ENCODE measurements at regions not wholly inside any gene's neighbourhood (a gene's known extent, or its start where the extent isn't known, plus 50 kb on each side); places are given as distances from the start of the nearest gene placed in this dataset.
"Not testable (repeated sequence)": the region's sequence is repeated elsewhere in the genome, so short reads cannot be mapped to it uniquely, and the experiment has no call there.

DNA sequence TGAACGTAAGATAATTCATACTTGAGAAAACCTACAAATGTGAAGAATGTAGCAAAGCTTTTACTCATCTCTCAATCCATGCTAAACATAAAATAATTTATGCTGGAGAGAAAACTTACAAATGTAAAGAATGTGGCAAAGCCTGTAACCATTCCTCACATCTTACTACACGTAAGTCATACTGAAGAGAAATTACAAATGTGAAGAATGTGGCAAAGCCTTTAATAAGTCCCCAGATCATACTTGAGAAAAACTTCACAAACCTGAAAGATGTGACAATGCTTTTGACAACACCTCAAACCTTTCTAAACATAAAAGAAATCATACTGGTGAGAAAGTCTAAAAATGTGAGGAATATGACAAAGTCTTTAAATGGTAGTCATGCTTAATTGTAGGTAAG, 89.4 kb downstream of the ZNF675 start:
- Histone ChIP-seq H3K27me3 (ENCODE audit: insufficient read depth, insufficient read length) (no peaks in the 10 kb centered on the region), H3K36me3 (ENCODE audit: insufficient read depth, insufficient read length, low read length) (no peaks in the 10 kb centered on the region), H3K4me3 (ENCODE audit: insufficient read length, low read depth) (no peak overlapping the region), H3K4me1 (ENCODE audit: insufficient read depth, insufficient read length) (no peaks in the 10 kb centered on the region), H3K9me3 (ENCODE audit: insufficient read depth, low read length) (peaks cover 8% of the 10 kb centered on the region; the same call in 1 of the 2 replicates), H3K9ac (ENCODE audit: insufficient read length, low read depth) (no peak overlapping the region)
- no peak for TF ChIP-seq SUZ12 (IDR thresholded peaks at IDR 0.05; ENCODE audit: extremely low read depth, insufficient read depth, insufficient read length)
- no peak for TF ChIP-seq YY1 (IDR thresholded peaks at IDR 0.05; ENCODE audit: insufficient read depth, insufficient read length)
- TF ChIP-seq ZNF274 (IDR thresholded peaks at IDR 0.05; ENCODE audit: low read depth, low read length) = no peak
- DNase-seq (ENCODE audit: low read depth, low spot score) = no peak

DNA sequence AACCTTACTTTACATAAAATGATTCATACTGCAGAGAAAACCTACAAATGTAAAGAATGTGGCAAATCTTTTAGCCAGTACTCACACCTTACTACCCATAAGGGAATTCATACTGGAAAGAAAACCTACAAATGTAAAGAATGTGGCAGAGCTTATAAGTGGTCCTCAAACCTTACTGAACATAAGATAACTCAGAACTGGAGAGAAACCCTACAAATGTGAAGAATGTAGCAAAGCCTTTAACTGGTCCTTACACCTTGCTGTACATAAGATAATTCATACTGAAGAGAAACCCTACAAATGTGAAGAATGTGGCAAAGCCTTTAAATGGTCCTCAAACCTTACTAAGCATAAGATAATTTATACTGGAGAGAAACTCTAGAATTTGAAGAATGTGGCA, 90.1 kb downstream of the ZNF675 start:
- H3K9me3 ChIP-seq (ENCODE audit: insufficient read depth, low read length) = peaks cover 8% of the 10 kb centered on the region; the same call in 1 of the 2 replicates
- H3K4me1 ChIP-seq (ENCODE audit: insufficient read depth, insufficient read length) = no peaks in the 10 kb centered on the region
- no peak for DNase-seq (ENCODE audit: low read depth, low spot score)
- no peak overlapping the region for H3K9ac ChIP-seq (ENCODE audit: insufficient read length, low read depth)
- no peak overlapping the region for H3K4me3 ChIP-seq (ENCODE audit: insufficient read length, low read depth)
- H3K27me3 ChIP-seq (ENCODE audit: insufficient read depth, insufficient read length) = no peaks in the 10 kb centered on the region
- no peaks in the 10 kb centered on the region for H3K36me3 ChIP-seq (ENCODE audit: insufficient read depth, insufficient read length, low read length)
- TF ChIP-seq YY1 (IDR thresholded peaks at IDR 0.05; ENCODE audit: insufficient read depth, insufficient read length) = no peak
- no peak for TF ChIP-seq ZNF274 (IDR thresholded peaks at IDR 0.05; ENCODE audit: low read depth, low read length)
- no peak for TF ChIP-seq SUZ12 (IDR thresholded peaks at IDR 0.05; ENCODE audit: extremely low read depth, insufficient read depth, insufficient read length)

DNA sequence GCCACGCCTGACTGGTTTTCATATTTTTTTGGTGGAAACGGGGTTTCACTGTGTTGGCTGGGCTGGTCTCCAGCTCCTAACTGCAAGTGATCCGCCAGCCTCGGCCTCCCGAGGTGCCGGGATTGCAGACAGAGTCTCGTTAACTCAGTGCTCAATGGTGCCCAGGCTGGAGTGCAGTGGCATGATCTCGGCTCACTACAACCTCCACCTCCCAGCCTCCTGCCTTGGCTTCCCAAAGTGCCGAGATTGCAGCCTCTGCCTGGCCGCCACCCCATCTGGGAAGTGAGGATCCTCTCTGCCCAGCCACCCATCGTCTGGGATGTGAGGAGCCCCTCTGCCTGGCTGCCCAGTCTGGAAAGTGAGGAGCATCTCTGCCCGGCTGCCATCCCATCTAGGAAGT, 92.7 kb downstream of the ZNF675 start:
- not testable (repeated sequence) for H3K4me3 ChIP-seq (ENCODE audit: insufficient read length, low read depth); DNase-seq (ENCODE audit: low read depth, low spot score); H3K36me3 ChIP-seq (ENCODE audit: insufficient read depth, insufficient read length, low read length); H3K27me3 ChIP-seq (ENCODE audit: insufficient read depth, insufficient read length); H3K9ac ChIP-seq (ENCODE audit: insufficient read length, low read depth); H3K4me1 ChIP-seq (ENCODE audit: insufficient read depth, insufficient read length)
- peaks cover 16% of the 10 kb centered on the region for H3K9me3 ChIP-seq (ENCODE audit: insufficient read depth, low read length)

DNA sequence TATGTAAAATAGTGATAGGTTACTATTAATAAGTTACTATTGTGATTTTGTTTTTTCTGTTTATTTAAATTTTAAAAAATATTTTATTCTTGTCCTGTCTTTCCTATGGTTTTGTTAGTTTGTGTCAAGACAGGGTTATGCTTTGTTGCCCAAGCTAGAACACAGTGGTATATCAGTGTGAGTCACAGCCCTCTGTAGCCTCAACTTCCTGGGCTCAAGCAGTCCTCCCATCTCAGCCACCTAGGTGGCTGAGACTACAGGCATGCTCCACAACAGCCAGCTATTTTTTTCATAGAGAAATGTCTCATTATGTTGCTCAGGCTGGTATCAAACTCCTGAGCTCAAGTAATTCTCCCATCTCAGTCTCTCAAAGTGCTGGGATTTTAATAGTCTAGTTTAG, 99.5 kb downstream of the ZNF675 start:
- no peak for TF ChIP-seq YY1 (IDR thresholded peaks at IDR 0.05; ENCODE audit: insufficient read depth, insufficient read length)
- no peak for TF ChIP-seq SUZ12 (IDR thresholded peaks at IDR 0.05; ENCODE audit: extremely low read depth, insufficient read depth, insufficient read length)
- TF ChIP-seq ZNF274 (IDR thresholded peaks at IDR 0.05; ENCODE audit: low read depth, low read length) = no peak
- no peaks in the 10 kb centered on the region for H3K4me1 ChIP-seq (ENCODE audit: insufficient read depth, insufficient read length)
- H3K27me3 ChIP-seq (ENCODE audit: insufficient read depth, insufficient read length) = no peaks in the 10 kb centered on the region
- H3K36me3 ChIP-seq (ENCODE audit: insufficient read depth, insufficient read length, low read length) = no peaks in the 10 kb centered on the region
- H3K4me3 ChIP-seq (ENCODE audit: insufficient read length, low read depth) = no peak overlapping the region
- H3K9me3 ChIP-seq (ENCODE audit: insufficient read depth, low read length) = peaks cover 28% of the 10 kb centered on the region
- no peak for DNase-seq (ENCODE audit: low read depth, low spot score)
- H3K9ac ChIP-seq (ENCODE audit: insufficient read length, low read depth) = no peak overlapping the region

DNA sequence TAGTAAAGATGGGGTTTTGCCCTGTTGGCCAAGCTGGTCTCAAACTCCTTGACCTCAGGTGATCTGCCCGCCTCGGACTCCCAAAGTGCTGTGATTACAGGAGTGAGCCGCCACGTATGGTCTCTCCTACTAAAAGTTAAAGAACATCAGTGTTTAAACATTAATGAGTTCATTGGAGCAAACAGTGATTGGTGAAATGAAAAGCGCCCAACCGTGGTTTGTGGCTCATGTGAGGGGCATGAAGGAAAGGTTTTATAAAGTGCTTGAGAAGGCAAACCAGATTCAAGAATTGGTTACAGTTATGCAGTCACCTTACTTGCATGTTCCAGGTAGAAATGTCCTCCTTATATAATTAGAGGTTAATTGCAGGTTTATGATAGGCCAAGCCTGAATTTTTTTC, 109.5 kb downstream of the ZNF675 start:
- H3K4me1 ChIP-seq (ENCODE audit: insufficient read depth, insufficient read length) = no peaks in the 10 kb centered on the region
- no peak for DNase-seq (ENCODE audit: low read depth, low spot score)
- no peaks in the 10 kb centered on the region for H3K36me3 ChIP-seq (ENCODE audit: insufficient read depth, insufficient read length, low read length)
- H3K9ac ChIP-seq (ENCODE audit: insufficient read length, low read depth) = no peak overlapping the region
- H3K9me3 ChIP-seq (ENCODE audit: insufficient read depth, low read length) = peaks cover 24% of the 10 kb centered on the region
- no peak overlapping the region for H3K4me3 ChIP-seq (ENCODE audit: insufficient read length, low read depth)
- H3K27me3 ChIP-seq (ENCODE audit: insufficient read depth, insufficient read length) = no peaks in the 10 kb centered on the region
- TF ChIP-seq SUZ12 (IDR thresholded peaks at IDR 0.05; ENCODE audit: extremely low read depth, insufficient read depth, insufficient read length) (no peak), YY1 (IDR thresholded peaks at IDR 0.05; ENCODE audit: insufficient read depth, insufficient read length) (no peak), ZNF274 (IDR thresholded peaks at IDR 0.05; ENCODE audit: low read depth, low read length) (no peak)

DNA sequence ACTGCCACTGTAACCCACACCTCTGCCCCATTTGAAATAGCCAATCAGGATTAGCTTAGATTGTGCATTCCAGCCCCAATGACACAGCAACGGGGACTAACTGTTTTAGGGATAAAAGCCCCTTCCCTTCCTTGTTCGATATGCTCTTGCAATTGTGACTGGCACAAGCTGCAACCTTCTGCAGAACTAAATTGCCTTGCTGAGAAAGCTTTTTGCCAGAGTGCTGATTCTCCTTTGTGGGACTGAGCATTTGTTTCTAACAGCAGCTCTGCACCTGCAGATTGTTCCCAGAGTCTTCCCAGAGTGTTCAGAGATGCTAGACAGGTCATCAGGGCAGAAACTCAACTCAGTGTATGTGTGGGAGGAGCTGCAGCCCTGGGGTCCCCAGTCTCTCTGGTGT, 115.8 kb downstream of the ZNF675 start:
- Histone ChIP-seq H3K27me3 (ENCODE audit: insufficient read depth, insufficient read length) (no peaks in the 10 kb centered on the region), H3K9me3 (ENCODE audit: insufficient read depth, low read length) (peaks cover 73% of the 10 kb centered on the region)
- TF ChIP-seq SUZ12 (IDR thresholded peaks at IDR 0.05; ENCODE audit: extremely low read depth, insufficient read depth, insufficient read length) = no peak
- no peak for TF ChIP-seq ZNF274 (IDR thresholded peaks at IDR 0.05; ENCODE audit: low read depth, low read length)
- TF ChIP-seq YY1 (IDR thresholded peaks at IDR 0.05; ENCODE audit: insufficient read depth, insufficient read length) = no peak

DNA sequence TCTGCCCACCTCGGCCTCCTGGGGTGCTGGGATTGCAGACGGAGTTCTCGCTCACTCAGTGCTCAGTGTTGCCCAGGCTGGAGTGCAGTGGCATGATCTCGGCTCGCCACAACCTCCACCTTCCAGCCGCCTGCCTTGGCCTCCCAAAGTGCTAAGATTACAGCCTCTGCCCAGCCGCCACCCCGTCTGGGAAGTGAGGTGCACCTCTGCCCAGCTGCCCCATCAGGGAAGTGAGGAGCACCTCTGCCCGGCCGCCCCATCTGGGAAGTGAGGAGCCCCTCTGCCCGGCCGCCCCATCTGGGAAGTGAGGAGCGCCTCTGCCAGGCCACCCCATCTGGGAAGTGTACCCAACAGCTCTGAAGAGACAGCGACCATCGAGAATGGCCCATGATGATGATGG, 118.9 kb downstream of the ZNF675 start:
- not testable (repeated sequence) for H3K27me3 ChIP-seq (ENCODE audit: insufficient read depth, insufficient read length); H3K4me3 ChIP-seq (ENCODE audit: insufficient read length, low read depth)
- peaks cover 67% of the 10 kb centered on the region for H3K9me3 ChIP-seq (ENCODE audit: insufficient read depth, low read length)

More for the DNA sequence above, 115.8 kb downstream of the ZNF675 start:
- Histone ChIP-seq H3K36me3 (ENCODE audit: insufficient read depth, insufficient read length, low read length) (no peaks in the 10 kb centered on the region), H3K9ac (ENCODE audit: insufficient read length, low read depth) (no peak overlapping the region), H3K4me3 (ENCODE audit: insufficient read length, low read depth) (no peak overlapping the region), H3K4me1 (ENCODE audit: insufficient read depth, insufficient read length) (no peaks in the 10 kb centered on the region)
- DNase-seq (ENCODE audit: low read depth, low spot score) = no peak

DNA sequence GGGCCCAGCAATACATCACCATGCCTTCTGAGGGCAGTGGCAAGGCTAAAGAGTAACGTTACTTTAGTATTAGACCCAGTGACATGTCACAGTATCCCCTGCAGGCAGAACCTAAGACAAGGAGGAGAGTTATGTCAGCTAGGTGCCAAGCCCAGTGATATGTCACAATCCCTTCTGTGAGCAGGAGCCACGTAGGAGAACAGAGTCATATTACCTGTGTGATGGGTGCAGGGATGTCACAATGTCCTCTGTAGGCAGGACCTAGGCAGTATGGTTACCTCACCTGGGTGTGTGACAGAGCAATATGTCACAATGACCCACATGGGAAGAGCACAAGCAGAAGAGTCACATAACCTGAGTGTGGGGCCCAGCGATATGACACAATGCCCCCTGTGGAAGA, 121.8 kb downstream of the ZNF675 start:
- TF ChIP-seq SUZ12 (IDR thresholded peaks at IDR 0.05; ENCODE audit: extremely low read depth, insufficient read depth, insufficient read length) (no peak), ZNF274 (IDR thresholded peaks at IDR 0.05; ENCODE audit: low read depth, low read length) (no peak), YY1 (IDR thresholded peaks at IDR 0.05; ENCODE audit: insufficient read depth, insufficient read length) (no peak)
- Histone ChIP-seq H3K36me3 (ENCODE audit: insufficient read depth, insufficient read length, low read length) (no peaks in the 10 kb centered on the region), H3K9me3 (ENCODE audit: insufficient read depth, low read length) (peaks cover 38% of the 10 kb centered on the region; the same call in 1 of the 2 replicates), H3K4me1 (ENCODE audit: insufficient read depth, insufficient read length) (no peaks in the 10 kb centered on the region), H3K4me3 (ENCODE audit: insufficient read length, low read depth) (no peak overlapping the region), H3K9ac (ENCODE audit: insufficient read length, low read depth) (no peak overlapping the region), H3K27me3 (ENCODE audit: insufficient read depth, insufficient read length) (no peaks in the 10 kb centered on the region)
- no peak for DNase-seq (ENCODE audit: low read depth, low spot score)

More for the DNA sequence above, 118.9 kb downstream of the ZNF675 start:
- DNase-seq (ENCODE audit: low read depth, low spot score); H3K4me1 ChIP-seq (ENCODE audit: insufficient read depth, insufficient read length); H3K9ac ChIP-seq (ENCODE audit: insufficient read length, low read depth); H3K36me3 ChIP-seq (ENCODE audit: insufficient read depth, insufficient read length, low read length): not testable (repeated sequence)
